Stomach (tissue), 8 donors: ENCODE measurements at regions not wholly inside any gene's neighbourhood (a gene's known extent, or its start where the extent isn't known, plus 50 kb on each side); places are given as distances from the start of the nearest gene placed in this dataset.
A peak's percentile ranks its signal among the peaks of the same experiment; 100 is the strongest.

Experiments used
- DNase-seq, 2 donors: peaks; one replicate each; pipeline versions ENCODE4 v3.0.0 to v3.0.0-alpha.2; 2013 to 2019
- H3K27ac ChIP-seq, 5 donors: fragments of 200-600 bp in 4 of 5; sonication (generic) in 4 of 5; one replicate each; pipeline ENCODE4 v1.5.1; 2013 to 2019; ENCODE audit warnings: mild to moderate bottlenecking in 1 of 5, moderate library complexity in 1 of 5
- H3K27me3 ChIP-seq, 3 donors: fragments of 200-600 bp; sonication (generic); one replicate each; pipeline ENCODE4 v1.5.1; 2017 to 2019; ENCODE audit warnings: mixed run types in 1 of 3
- H3K36me3 ChIP-seq, 4 donors: fragments of 200-600 bp; sonication (generic); 1 replicate in 3 of 4; 2 replicates in 1 of 4; pipeline ENCODE4 v1.5.1; 2016 to 2019
- H3K4me1 ChIP-seq, 4 donors: fragments of 200-600 bp; sonication (generic); one replicate each; pipeline ENCODE4 v1.5.1; 2016 to 2019
- H3K4me3 ChIP-seq, 4 donors: fragments of 200-600 bp; sonication (generic) in 3 of 4; one replicate each; pipeline ENCODE4 v1.5.1; 2016 to 2019; ENCODE audit warnings: mild to moderate bottlenecking in 1 of 4
- H3K9me3 ChIP-seq, 4 donors: fragments of 200-600 bp; sonication (generic); one replicate each; pipeline ENCODE4 v1.5.1; 2016 to 2019
- CTCF ChIP-seq, 7 experiments: fragments of 450-650 bp in 4 of 7; fragments of 200-600 bp in 3 of 7; sonication (generic) in 3 of 7; IDR thresholded peaks; one replicate each; pipeline ENCODE4 v1.5.1; 2016 to 2019; ENCODE audit warnings: antibody characterized with exemption in 7 of 7, control low read depth in 2 of 7, mild to moderate bottlenecking in 1 of 7
- EP300 ChIP-seq: sonication (generic); formaldehyde crosslinking; IDR thresholded peaks from one replicate; pipeline ENCODE4 v1.6.1; 2017; ENCODE audit warnings: antibody characterized with exemption
- POLR2A ChIP-seq, 4 donors: fragments of 450-650 bp; IDR thresholded peaks; one replicate each; pipeline ENCODE4 v1.6.1; 2016; ENCODE audit warnings: antibody characterized with exemption in 4 of 4, control low read depth in 2 of 4, mild to moderate bottlenecking in 1 of 4, moderate library complexity in 1 of 4
- POLR2AphosphoS5 ChIP-seq, 3 donors: sonication (generic); formaldehyde crosslinking; IDR thresholded peaks; one replicate each; pipeline ENCODE4 v1.6.1; 2016; ENCODE audit warnings: antibody characterized with exemption in 3 of 3
- WGBS, 5 donors: extraction: QIAGEN DNeasy Blood & Tissue Kit in 3 of 5; methylation state at CpG; one replicate each; pipeline versions ENCODE4 v1.1.5 to v1.1.7; 2013 to 2018; 5-methylcytosine and 5-hydroxymethylcytosine counted together
- intact Hi-C: fragments of 100-400 bp; cut with DNase I; formaldehyde crosslinking; loops from one replicate; pipeline ENCODE4 v1.15.1; 2023; ENCODE audit warnings: low total_unique reads
- donor health status: healthy with polysubstance abuse.
- donor health status: Bipolar disorder and iron deficiency.
- donor health status: healthy.

DNA sequence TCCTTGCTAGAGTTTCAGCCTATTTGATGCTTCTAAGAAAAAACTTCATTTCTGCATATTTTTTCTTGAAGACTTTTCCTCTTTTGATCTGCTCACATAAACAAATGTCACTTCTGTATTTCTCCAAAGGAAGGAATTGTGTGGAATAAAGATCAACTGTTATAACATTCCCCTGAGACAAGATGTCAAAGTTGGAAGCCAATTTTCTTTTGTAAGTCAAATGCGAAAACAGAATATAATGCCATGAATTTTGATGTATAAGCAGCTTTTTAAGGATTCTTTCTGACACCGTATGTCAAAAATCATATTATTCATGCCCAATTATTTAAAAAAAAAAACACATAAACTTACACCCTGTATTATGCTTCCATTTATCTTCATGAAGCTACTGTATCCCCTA, 70.3 kb upstream of the NHSL1 start:
- no peak overlapping the region for H3K27ac ChIP-seq
- H3K4me1 ChIP-seq, result peaks cover 0 to 46% (median 21%) of the 10 kb centered on the region in 4 donors
- TF ChIP-seq POLR2A (IDR thresholded peaks at IDR 0.05) (no peak), CTCF (IDR thresholded peaks at IDR 0.05) (no peak), EP300 (no peak), POLR2AphosphoS5 (IDR thresholded peaks at IDR 0.05) (no peak)
- no peak for DNase-seq
- intact Hi-C loops, result no loop called here
- H3K9me3 ChIP-seq, result no peaks in the 10 kb centered on the region
- H3K27me3 ChIP-seq, result peaks cover 0 to 4% (median 0%) of the 10 kb centered on the region in 3 donors
- H3K36me3 ChIP-seq, result no peaks in the 10 kb centered on the region
- H3K4me3 ChIP-seq, result peak overlapping the region in 2 of 4 donors; percentile 48 to 49
- WGBS, 5 donors, result 64 to 85% (median 73%) methylated on average over 2 of the region's 2 CpGs

- intact Hi-C loops, result no loop called here
- H3K27me3 ChIP-seq, result peaks cover 0 to 4% (median 0%) of the 10 kb centered on the region in 3 donors
- H3K4me1 ChIP-seq, result peaks cover 0 to 46% (median 21%) of the 10 kb centered on the region in 4 donors
- H3K9me3 ChIP-seq, result no peaks in the 10 kb centered on the region
- H3K36me3 ChIP-seq, result no peaks in the 10 kb centered on the region
- peak in 1 of 2 donors; percentile 47 for DNase-seq
- peak overlapping the region; percentile 26 to 85 (median 72) for H3K27ac ChIP-seq
- H3K4me3 ChIP-seq, result peak overlapping the region; percentile 1 to 49 (median 44)
- 19 to 48% (median 36%) methylated on average over 7 of the region's 7 CpGs for WGBS, 5 donors
- TF ChIP-seq POLR2A (IDR thresholded peaks at IDR 0.05), result no peak
- TF ChIP-seq POLR2AphosphoS5 (IDR thresholded peaks at IDR 0.05), result no peak
- no peak for TF ChIP-seq CTCF (IDR thresholded peaks at IDR 0.05)
- TF ChIP-seq EP300, result no peak
These were observed 70.9 kb upstream of the NHSL1 start for GRCh38 chr6:138569970-138570724.

DNA sequence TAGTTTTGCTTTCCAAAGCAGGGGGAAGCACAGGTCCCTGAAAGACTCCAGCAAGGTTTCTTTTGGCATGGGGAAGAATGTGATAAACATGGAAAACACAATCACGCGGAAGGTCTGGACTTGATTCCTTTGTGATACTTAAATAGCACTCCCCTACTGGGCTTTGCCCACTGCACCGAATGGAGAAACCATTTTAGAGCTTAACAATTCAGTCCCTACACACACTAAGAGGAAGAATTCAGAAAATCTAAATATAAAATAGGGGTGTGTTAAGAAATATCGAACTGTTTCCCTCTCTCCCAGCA, 71.4 kb upstream of the NHSL1 start:
- intact Hi-C loops, result no loop called here
- Histone ChIP-seq H3K36me3 (no peaks in the 10 kb centered on the region), H3K4me1 (peaks cover 0 to 46% (median 21%) of the 10 kb centered on the region in 4 donors), H3K4me3 (peak overlapping the region; percentile 1 to 49 (median 44)), H3K27ac (peak overlapping the region; percentile 49 to 85 (median 77)), H3K27me3 (peaks cover 0 to 4% (median 0%) of the 10 kb centered on the region in 3 donors), H3K9me3 (no peaks in the 10 kb centered on the region)
- DNase-seq, result peak in 1 of 2 donors; percentile 68
- WGBS, 5 donors, result 12 to 44% (median 21%) methylated on average over 4 of the region's 4 CpGs
- TF ChIP-seq CTCF (IDR thresholded peaks at IDR 0.05), result no peak
- no peak for TF ChIP-seq POLR2AphosphoS5 (IDR thresholded peaks at IDR 0.05)
- TF ChIP-seq EP300, result no peak
- no peak for TF ChIP-seq POLR2A (IDR thresholded peaks at IDR 0.05)

DNA sequence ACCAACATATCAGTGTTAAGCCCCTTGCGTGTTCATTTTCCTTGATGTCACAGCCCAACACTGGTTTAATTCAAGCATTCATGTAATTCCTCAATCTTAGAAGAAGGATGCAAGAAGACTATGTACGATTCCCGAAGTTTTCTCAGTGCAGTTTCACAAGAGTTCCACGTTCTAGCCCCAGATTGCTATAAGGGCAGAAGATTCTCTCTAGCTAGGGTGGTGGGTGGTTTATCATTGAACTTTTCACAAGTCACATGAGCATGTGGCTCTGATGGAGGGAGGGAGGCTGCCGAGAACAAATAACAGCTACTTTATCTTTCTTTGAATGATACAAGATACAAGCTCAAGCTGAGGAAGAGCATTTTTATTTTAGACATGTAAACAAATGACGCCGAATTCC, 71.9 kb upstream of the NHSL1 start:
- H3K27me3 ChIP-seq, result peaks cover 0 to 4% (median 0%) of the 10 kb centered on the region in 3 donors
- peaks cover 0 to 46% (median 21%) of the 10 kb centered on the region in 4 donors for H3K4me1 ChIP-seq
- peak overlapping the region; percentile 40 to 49 (median 44) for H3K4me3 ChIP-seq
- H3K9me3 ChIP-seq, result no peaks in the 10 kb centered on the region
- H3K27ac ChIP-seq, result peak overlapping the region; percentile 49 to 85 (median 77)
- TF ChIP-seq POLR2AphosphoS5 (IDR thresholded peaks at IDR 0.05) (no peak), POLR2A (IDR thresholded peaks at IDR 0.05) (no peak), EP300 (no peak), CTCF (IDR thresholded peaks at IDR 0.05) (no peak)
- WGBS, 5 donors, result 20 to 43% (median 28%) methylated on average over 7 of the region's 7 CpGs
- intact Hi-C loops, result no loop called here
- H3K36me3 ChIP-seq, result no peaks in the 10 kb centered on the region
- DNase-seq, result peak in 1 of 2 donors; percentile 46
